ENCODE measurements at regions not wholly inside any gene's neighbourhood (a gene's known extent, or its start where the extent isn't known, plus 50 kb on each side); places are given as distances from the start of the nearest gene placed in this dataset.

DNA sequence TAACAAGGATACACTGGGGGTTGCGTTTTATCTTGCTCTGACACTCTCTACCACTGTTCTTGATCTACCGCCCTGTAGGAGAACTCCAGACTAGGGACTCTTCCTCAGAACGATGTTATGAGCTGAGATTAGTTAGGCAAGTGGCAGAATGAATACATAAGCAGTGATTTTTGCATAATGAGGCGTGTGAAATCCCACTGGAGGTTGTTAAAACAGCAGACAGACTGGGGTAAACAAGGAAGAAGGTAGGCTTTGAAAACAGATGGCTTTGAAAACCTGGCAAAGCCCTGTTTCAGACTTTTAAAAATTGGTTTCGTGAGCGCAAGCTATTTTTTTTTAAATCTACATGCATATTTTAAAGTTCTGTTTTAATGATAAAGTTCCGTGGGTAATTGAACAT lies 785.2 kb downstream of the TYW1 start:
- Histone ChIP-seq H3K4me1 (no peaks in the 10 kb centered on the region), H3K9me3 (peaks cover 0 to 2% of the 10 kb centered on the region in 2 donors), H3K36me3 (no peaks in the 10 kb centered on the region), H3K27ac (no peak overlapping the region), H3K27me3 (no peaks in the 10 kb centered on the region), H3K4me3 (no peak overlapping the region)
- ATAC-seq (no peak), DNase-seq (no peak)
- TF ChIP-seq, protein P1, sequence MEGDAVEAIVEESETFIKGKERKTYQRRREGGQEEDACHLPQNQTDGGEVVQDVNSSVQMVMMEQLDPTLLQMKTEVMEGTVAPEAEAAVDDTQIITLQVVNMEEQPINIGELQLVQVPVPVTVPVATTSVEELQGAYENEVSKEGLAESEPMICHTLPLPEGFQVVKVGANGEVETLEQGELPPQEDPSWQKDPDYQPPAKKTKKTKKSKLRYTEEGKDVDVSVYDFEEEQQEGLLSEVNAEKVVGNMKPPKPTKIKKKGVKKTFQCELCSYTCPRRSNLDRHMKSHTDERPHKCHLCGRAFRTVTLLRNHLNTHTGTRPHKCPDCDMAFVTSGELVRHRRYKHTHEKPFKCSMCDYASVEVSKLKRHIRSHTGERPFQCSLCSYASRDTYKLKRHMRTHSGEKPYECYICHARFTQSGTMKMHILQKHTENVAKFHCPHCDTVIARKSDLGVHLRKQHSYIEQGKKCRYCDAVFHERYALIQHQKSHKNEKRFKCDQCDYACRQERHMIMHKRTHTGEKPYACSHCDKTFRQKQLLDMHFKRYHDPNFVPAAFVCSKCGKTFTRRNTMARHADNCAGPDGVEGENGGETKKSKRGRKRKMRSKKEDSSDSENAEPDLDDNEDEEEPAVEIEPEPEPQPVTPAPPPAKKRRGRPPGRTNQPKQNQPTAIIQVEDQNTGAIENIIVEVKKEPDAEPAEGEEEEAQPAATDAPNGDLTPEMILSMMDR (IDR thresholded peaks at IDR 0.05): no peak
- intact Hi-C loops (cut with DNase I): no loop called here

DNA sequence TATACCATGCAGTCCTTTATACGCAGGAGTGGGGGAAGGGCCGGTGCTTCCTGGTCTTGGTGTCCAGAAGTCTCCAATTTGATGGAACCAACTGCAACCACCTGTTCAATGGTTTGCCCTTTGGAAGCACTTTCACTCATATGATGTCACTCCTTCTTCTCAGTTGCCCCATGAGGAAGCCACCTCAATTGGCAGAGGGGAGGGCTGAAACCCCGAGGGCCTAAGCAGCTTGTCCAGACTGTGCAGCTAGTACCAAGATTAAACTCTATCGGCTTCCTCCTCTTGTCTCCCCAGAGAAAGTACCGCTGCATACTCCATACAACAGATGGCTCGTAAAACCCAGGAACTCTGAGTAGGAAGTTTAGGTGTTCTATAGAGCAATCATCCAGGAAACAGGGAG lies 789.4 kb downstream of the TYW1 start:
- Histone ChIP-seq H3K27me3 (peaks cover 0 to 27% of the 10 kb centered on the region in 2 donors), H3K4me1 (no peaks in the 10 kb centered on the region), H3K27ac (no peak overlapping the region), H3K36me3 (no peaks in the 10 kb centered on the region), H3K4me3 (no peak overlapping the region), H3K9me3 (peaks cover 0 to 11% of the 10 kb centered on the region in 2 donors)
- ATAC-seq: no peak
- DNase-seq: no peak
- TF ChIP-seq, protein P1 (IDR thresholded peaks at IDR 0.05): no peak
- intact Hi-C loops (cut with DNase I): no loop called here

DNA sequence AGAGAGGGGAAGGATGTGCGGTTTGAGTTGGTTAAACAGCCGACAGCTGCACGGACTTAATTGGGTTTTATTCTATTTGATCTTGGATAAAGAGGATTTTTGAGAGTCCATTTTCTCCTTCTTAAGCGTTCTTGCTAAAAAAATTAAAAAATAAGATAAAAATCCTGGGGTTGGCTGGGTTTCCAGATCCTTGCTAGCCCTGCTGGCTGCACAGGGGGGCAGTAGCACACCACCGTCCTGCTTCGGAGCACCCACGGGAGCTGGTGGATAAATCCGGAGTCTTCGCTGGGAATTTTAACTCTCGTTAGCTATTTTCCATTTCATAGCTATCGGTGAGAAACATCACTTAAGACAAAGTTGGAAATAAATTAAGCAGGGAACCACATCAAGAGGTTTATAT lies 792.0 kb downstream of the TYW1 start:
- no peak overlapping the region for H3K4me3 ChIP-seq

DNA sequence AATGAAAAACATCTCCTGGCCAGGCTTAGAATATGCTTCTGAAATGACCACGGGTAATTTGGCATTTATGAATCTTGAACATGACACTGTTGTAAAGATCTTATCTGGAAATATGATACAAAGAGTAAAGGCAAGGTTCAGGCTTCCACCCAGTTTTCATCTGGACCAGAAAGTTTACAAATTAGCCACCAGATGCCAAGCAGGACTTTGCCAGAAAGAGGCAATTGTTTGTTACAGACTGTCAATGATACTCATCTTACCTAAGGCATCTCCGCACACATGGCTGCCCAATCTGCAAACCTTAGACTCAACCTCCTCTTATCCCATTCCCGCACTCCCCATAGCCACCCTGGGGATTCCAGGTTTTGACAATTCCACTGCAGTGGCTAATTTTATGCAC lies 795.3 kb downstream of the TYW1 start:
- intact Hi-C loops (cut with DNase I): no loop called here
- TF ChIP-seq, protein P1 (IDR thresholded peaks at IDR 0.05): no peak
- Histone ChIP-seq H3K4me1 (no peaks in the 10 kb centered on the region), H3K27me3 (peaks cover 0 to 27% of the 10 kb centered on the region in 2 donors), H3K36me3 (no peaks in the 10 kb centered on the region), H3K4me3 (no peak overlapping the region), H3K27ac (no peak overlapping the region), H3K9me3 (peaks cover 0 to 13% of the 10 kb centered on the region in 2 donors)
- no peak for ATAC-seq
- no peak for DNase-seq

More for the DNA sequence above, 792.0 kb downstream of the TYW1 start:
- peaks cover 0 to 27% of the 10 kb centered on the region in 2 donors for H3K27me3 ChIP-seq
- intact Hi-C loops (cut with DNase I): no loop called here
- TF ChIP-seq, protein P1 (IDR thresholded peaks at IDR 0.05): no peak
- DNase-seq: no peak
- no peaks in the 10 kb centered on the region for H3K36me3 ChIP-seq
- H3K27ac ChIP-seq: no peak overlapping the region
- no peaks in the 10 kb centered on the region for H3K4me1 ChIP-seq
- no peak for ATAC-seq
- H3K9me3 ChIP-seq: peaks cover 0 to 11% of the 10 kb centered on the region in 2 donors

DNA sequence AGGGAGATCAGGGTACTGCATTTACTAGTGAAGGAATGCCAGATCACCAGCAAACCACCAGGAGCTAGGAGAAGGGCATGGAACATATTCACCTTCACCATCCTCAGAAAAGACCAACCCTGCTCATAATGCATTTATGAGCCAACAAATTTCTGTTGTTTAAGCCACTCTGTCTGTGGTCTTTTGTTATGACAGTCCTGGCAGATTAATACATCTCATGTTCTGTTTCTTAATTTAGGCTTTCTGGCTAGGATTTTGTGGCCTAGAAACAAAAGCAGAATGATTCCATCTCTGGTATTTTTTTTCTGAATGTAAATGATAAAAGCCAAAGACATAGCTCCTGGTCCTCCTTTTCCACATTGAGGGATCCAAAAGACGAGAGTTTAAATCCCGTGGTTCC lies 797.9 kb downstream of the TYW1 start:
- Histone ChIP-seq H3K4me3 (no peak overlapping the region), H3K27ac (no peak overlapping the region), H3K27me3 (peaks cover 0 to 12% of the 10 kb centered on the region in 2 donors), H3K36me3 (no peaks in the 10 kb centered on the region), H3K4me1 (no peaks in the 10 kb centered on the region), H3K9me3 (peaks cover 0 to 13% of the 10 kb centered on the region in 2 donors)
- DNase-seq: no peak
- TF ChIP-seq, protein P1 (IDR thresholded peaks at IDR 0.05): no peak
- ATAC-seq: no peak
- intact Hi-C loops (cut with DNase I): no loop called here
